ENCODE measurements at regions not wholly inside any gene's neighbourhood (a gene's known extent, or its start where the extent isn't known, plus 50 kb on each side); places are given as distances from the start of the nearest gene placed in this dataset.
A peak's percentile ranks its signal among the peaks of the same experiment; 100 is the strongest.

- Histone ChIP-seq H3K27ac (ENCODE audit: low read depth in 1 of 2, low read length in 2 of 2) (no peak overlapping the region), H3K36me3 (ENCODE audit: insufficient read depth, low read length) (no peaks in the 10 kb centered on the region), H3K9me3 (ENCODE audit: control insufficient read depth in 1 of 2, insufficient read depth in 1 of 2, low read length in 2 of 2) (peaks cover 0 to 3% of the 10 kb centered on the region in 2 experiments), H3K4me3 (ENCODE audit: low read length) (no peak overlapping the region), H3K27me3 (ENCODE audit: control insufficient read depth in 1 of 2, insufficient read depth in 2 of 2, low read length in 2 of 2) (no peaks in the 10 kb centered on the region), H3K4me1 (ENCODE audit: insufficient read depth, low read length) (no peaks in the 10 kb centered on the region)
- CTCF ChIA-PET, result no interaction called here
- Mint-ChIP-seq H3K4me1 (ENCODE audit: low read depth) (no peaks in the 10 kb centered on the region), H3K27me3 (peaks cover 13% of the 10 kb centered on the region), H3K4me3 (no peak overlapping the region), H3K36me3 (ENCODE audit: low read depth) (no peaks in the 10 kb centered on the region), H3K27ac (no peak overlapping the region), H3K9me3 (no peaks in the 10 kb centered on the region)
- DNase-seq (no peak), ATAC-seq (ENCODE audit: poor library complexity) (no peak)
- POLR2A ChIA-PET, result no interaction called here
- intact Hi-C loops (cut with DNase I, micrococcal nuclease), result no loop called here
- TF ChIP-seq CTCF (IDR thresholded peaks at IDR 0.05), result no peak
Measured at GRCh38 chr15:79190093-79190492, 92.4 kb upstream of the ANKRD34C start.

GRCh38 chr15:79186616-79187015 lies 95.9 kb upstream of the ANKRD34C start:
- no peaks in the 10 kb centered on the region for H3K36me3 Mint-ChIP-seq (ENCODE audit: low read depth)
- no peaks in the 10 kb centered on the region for H3K9me3 Mint-ChIP-seq
- no peaks in the 10 kb centered on the region for H3K4me1 ChIP-seq (ENCODE audit: insufficient read depth, low read length)
- H3K4me3 ChIP-seq (ENCODE audit: low read length), result no peak overlapping the region
- H3K36me3 ChIP-seq (ENCODE audit: insufficient read depth, low read length), result no peaks in the 10 kb centered on the region
- peaks cover 0 to 3% of the 10 kb centered on the region in 2 experiments for H3K9me3 ChIP-seq (ENCODE audit: control insufficient read depth in 1 of 2, insufficient read depth in 1 of 2, low read length in 2 of 2)
- ChIA-PET CTCF (no interaction called here), POLR2A (no interaction called here)
- peaks cover 0 to 2% of the 10 kb centered on the region in 2 experiments for H3K27me3 ChIP-seq (ENCODE audit: control insufficient read depth in 1 of 2, insufficient read depth in 2 of 2, low read length in 2 of 2)
- intact Hi-C loops (cut with DNase I, micrococcal nuclease), result loop anchor here in 1 of 2 experiments (10.0 kb wide), 1 partner anchor 432 kb away; no protein-coding TSS in a partner anchor
- DNase-seq (no peak), ATAC-seq (ENCODE audit: poor library complexity) (no peak)
- no peak for TF ChIP-seq CTCF (IDR thresholded peaks at IDR 0.05)
- H3K27me3 Mint-ChIP-seq, result peaks cover 11% of the 10 kb centered on the region
- no peak overlapping the region for H3K4me3 Mint-ChIP-seq
- no peaks in the 10 kb centered on the region for H3K4me1 Mint-ChIP-seq (ENCODE audit: low read depth)
- no peak overlapping the region for H3K27ac ChIP-seq (ENCODE audit: low read depth in 1 of 2, low read length in 2 of 2)
- no peak overlapping the region for H3K27ac Mint-ChIP-seq

GRCh38 chr15:79185199-79185598 lies 94.6 kb upstream of the RASGRF1 start:
- Histone ChIP-seq H3K4me3 (ENCODE audit: low read length) (no peak overlapping the region), H3K36me3 (ENCODE audit: insufficient read depth, low read length) (no peaks in the 10 kb centered on the region), H3K27ac (ENCODE audit: low read depth in 1 of 2, low read length in 2 of 2) (no peak overlapping the region), H3K27me3 (ENCODE audit: control insufficient read depth in 1 of 2, insufficient read depth in 2 of 2, low read length in 2 of 2) (peaks cover 0 to 2% of the 10 kb centered on the region in 2 experiments), H3K4me1 (ENCODE audit: insufficient read depth, low read length) (no peaks in the 10 kb centered on the region), H3K9me3 (ENCODE audit: control insufficient read depth in 1 of 2, insufficient read depth in 1 of 2, low read length in 2 of 2) (peaks cover 0 to 2% of the 10 kb centered on the region in 2 experiments)
- H3K27me3 Mint-ChIP-seq, result peaks cover 15% of the 10 kb centered on the region
- intact Hi-C loops (cut with DNase I, micrococcal nuclease), result loop anchor here (2.0 to 10.0 kb wide), 3 partner anchors 326 to 566 kb away; no protein-coding TSS in a partner anchor
- H3K4me1 Mint-ChIP-seq (ENCODE audit: low read depth), result no peaks in the 10 kb centered on the region
- TF ChIP-seq CTCF (IDR thresholded peaks at IDR 0.05), result no peak
- H3K9me3 Mint-ChIP-seq, result no peaks in the 10 kb centered on the region
- H3K4me3 Mint-ChIP-seq, result no peak overlapping the region
- ChIA-PET POLR2A (interaction anchor here (1.0 kb wide), 1 partner anchor 9 kb away, joined by 3 read pairs; no protein-coding TSS in a partner anchor), CTCF (interaction anchor here (1.0 to 1.5 kb wide), 3 partner anchors 19 to 275 kb away, joined by 4 to 6 read pairs (median 4); no protein-coding TSS in a partner anchor)
- ATAC-seq (ENCODE audit: poor library complexity), result no peak
- peak in 3 of 14 experiments; percentile 3 to 17 (median 7) for DNase-seq
- no peak overlapping the region for H3K27ac Mint-ChIP-seq
- H3K36me3 Mint-ChIP-seq (ENCODE audit: low read depth), result no peaks in the 10 kb centered on the region

Measured in CD4-positive, alpha-beta T cell (primary cell).